IMR-90 (cell line): ENCODE measurements at regions not wholly inside any gene's neighbourhood (a gene's known extent, or its start where the extent isn't known, plus 50 kb on each side); places are given as distances from the start of the nearest gene placed in this dataset.
"Not testable (repeated sequence)": the region's sequence is repeated elsewhere in the genome, so short reads cannot be mapped to it uniquely, and the experiment has no call there.

Source experiments
- ATAC-seq: fragments of 200-7000 bp; cut with Tn5 transposase; 2 replicates; pipeline ENCODE4 v1.9.1; 2020; ENCODE audit warnings: low read depth, mild to moderate bottlenecking, moderate library complexity
- BruUV-seq: library from RNA; stranded (reverse); fragments of 400-500 nt; replicated peaks from 2 replicates; lab custom pipeline; 2021; lab: Mats Ljungman, UMichigan
- CTCF ChIA-PET: fragments of 300-600 bp; formaldehyde crosslinking; extraction: SDS; loops from one replicate; lab custom pipeline; 2021; ENCODE audit warnings: antibody characterized with exemption; lab: Yijun Ruan, JAX
- POLR2A ChIA-PET: fragments of 300-600 bp; sonication (Branson Sonifier 250); formaldehyde crosslinking; loops from one replicate; lab custom pipeline; 2022; ENCODE audit warnings: antibody characterized with exemption; ENCODE audit not compliant: unreplicated experiment; lab: Charles Lee
- DNase-seq: peaks from one replicate; pipeline ENCODE4 v3.0.0; 2013
- H2AFZ ChIP-seq: replicated peaks from 2 replicates; pipeline ENCODE3; 2013; ENCODE audit warnings: low read length, mild to moderate bottlenecking; ENCODE audit not compliant: poor library complexity
- H2AK5ac ChIP-seq: 2 replicates; pipeline ENCODE4 v1.6.1; 2013; ENCODE audit warnings: low read depth, low read length, inconsistent platforms
- H2AK9ac ChIP-seq: replicated peaks from 2 replicates; pipeline ENCODE3; 2013; ENCODE audit warnings: mild to moderate bottlenecking, low read depth, low read length, moderate library complexity; ENCODE audit not compliant: poor library complexity
- H2BK120ac ChIP-seq: 2 replicates; pipeline ENCODE4 v1.6.1; 2013; ENCODE audit warnings: low read depth, low read length, inconsistent platforms
- H2BK15ac ChIP-seq: 3 replicates; pipeline ENCODE4 v1.6.1; 2013; ENCODE audit warnings: low read depth, low read length, inconsistent platforms
- H2BK20ac ChIP-seq: 2 replicates; pipeline ENCODE4 v1.6.1; 2013; ENCODE audit warnings: low read depth, mild to moderate bottlenecking, inconsistent platforms, low read length, moderate library complexity
- H2BK5ac ChIP-seq: 2 replicates; pipeline ENCODE4 v1.6.1; 2013; ENCODE audit warnings: mild to moderate bottlenecking, low read depth, low read length, inconsistent platforms; ENCODE audit not compliant: poor library complexity, severe bottlenecking
- H3K14ac ChIP-seq: replicated peaks from 2 replicates; pipeline ENCODE4 v1.6.1; 2013; ENCODE audit warnings: low read depth, low read length, inconsistent platforms
- H3K18ac ChIP-seq: 2 replicates; pipeline ENCODE4 v1.6.1; 2013; ENCODE audit warnings: low read depth, low read length, control low read depth
- H3K23ac ChIP-seq: 2 replicates; pipeline ENCODE4 v1.6.1; 2013; ENCODE audit warnings: low read depth, low read length, inconsistent platforms
- H3K27ac ChIP-seq: 2 replicates; pipeline ENCODE4 v1.5.1; 2013; ENCODE audit warnings: mild to moderate bottlenecking, control low read depth, low read length; ENCODE audit not compliant: insufficient read depth
- H3K27me3 ChIP-seq: 2 replicates; pipeline ENCODE4 v1.6.1; 2013; ENCODE audit warnings: low read length; ENCODE audit not compliant: control insufficient read depth, insufficient read depth
- H3K36me3 ChIP-seq: 2 replicates; pipeline ENCODE4 v1.6.1; 2013; ENCODE audit warnings: low read length, mixed read lengths; ENCODE audit not compliant: control insufficient read depth, insufficient read depth
- H3K4ac ChIP-seq: 2 replicates; pipeline ENCODE4 v1.6.1; 2013; ENCODE audit warnings: low read depth, low read length, inconsistent platforms
- H3K4me1 ChIP-seq: 2 replicates; pipeline ENCODE4 v1.6.1; 2013; ENCODE audit warnings: low read length, mixed read lengths; ENCODE audit not compliant: control insufficient read depth, insufficient read depth
- H3K4me2 ChIP-seq: 2 replicates; pipeline ENCODE4 v1.6.1; 2013; ENCODE audit warnings: low read depth, mild to moderate bottlenecking, control low read depth, low read length, moderate library complexity
- H3K4me3 ChIP-seq: 2 replicates; pipeline ENCODE4 v1.5.1; 2013; ENCODE audit warnings: low read depth, mild to moderate bottlenecking, control low read depth, low read length, moderate library complexity; ENCODE audit not compliant: insufficient read depth
- H3K56ac ChIP-seq: 2 replicates; pipeline ENCODE4 v1.6.1; 2013; ENCODE audit warnings: low read length, inconsistent platforms; ENCODE audit not compliant: insufficient read depth; ENCODE audit errors: extremely low read depth
- H3K79me1 ChIP-seq, 2 experiments: 2 replicates each; pipeline ENCODE4 v1.6.1; 2013; ENCODE audit warnings: low read length in 2 of 2, inconsistent platforms in 1 of 2, low read depth in 1 of 2
- H3K9ac ChIP-seq: 2 replicates; pipeline ENCODE4 v1.6.1; 2013; ENCODE audit warnings: low read depth, low read length, control low read depth
- H3K9me1 ChIP-seq: 2 replicates; pipeline ENCODE4 v1.6.1; 2013; ENCODE audit warnings: low read length, inconsistent platforms; ENCODE audit not compliant: insufficient read depth
- H3K9me3 ChIP-seq: 2 replicates; pipeline ENCODE4 v1.6.1; 2013; ENCODE audit warnings: low read length; ENCODE audit not compliant: control insufficient read depth, insufficient read depth
- H4K20me1 ChIP-seq: 2 replicates; pipeline ENCODE4 v1.6.1; 2013; ENCODE audit warnings: low read length, inconsistent platforms; ENCODE audit not compliant: insufficient read depth
- H4K5ac ChIP-seq: 2 replicates; pipeline ENCODE4 v1.6.1; 2013; ENCODE audit warnings: mild to moderate bottlenecking, low read depth, low read length, control low read depth
- H4K8ac ChIP-seq, 2 experiments: 2 replicates each; pipeline ENCODE4 v1.6.1; 2013; ENCODE audit warnings: low read depth in 2 of 2, low read length in 2 of 2, control low read depth in 1 of 2, inconsistent platforms in 1 of 2
- H4K91ac ChIP-seq: 2 replicates; pipeline ENCODE4 v1.6.1; 2013; ENCODE audit warnings: low read depth, low read length, inconsistent platforms; ENCODE audit not compliant: insufficient read depth
- WGBS, 2 experiments: methylation state at CpG; one replicate each; pipeline versions ENCODE4 v1.1.5 to v1.1.7; 2013; ENCODE audit warnings: missing lambda C conversion rate in 2 of 2; ENCODE audit not compliant: insufficient read length in 1 of 2; ENCODE audit errors: extremely low coverage in 2 of 2; 5-methylcytosine and 5-hydroxymethylcytosine counted together
- dilution Hi-C: fragments of 300-500 bp; cut with HindIII; formaldehyde crosslinking; loops from one replicate; pipeline ENCODE4 v1.14.3; 2018; ENCODE audit warnings: low sequenced_read_pairs; ENCODE audit not compliant: unreplicated experiment
- in situ Hi-C: fragments of 300-500 bp; cut with MboI; formaldehyde crosslinking; loops from 3 replicates; pipeline ENCODE4 v1.14.3; 2019; ENCODE audit warnings: low sequenced_read_pairs, inconsistent platforms, mixed read lengths
- intact Hi-C: fragments of 100-400 bp; cut with micrococcal nuclease; formaldehyde crosslinking; loops from 2 replicates; pipeline ENCODE4 v1.10.0; 2022

DNA sequence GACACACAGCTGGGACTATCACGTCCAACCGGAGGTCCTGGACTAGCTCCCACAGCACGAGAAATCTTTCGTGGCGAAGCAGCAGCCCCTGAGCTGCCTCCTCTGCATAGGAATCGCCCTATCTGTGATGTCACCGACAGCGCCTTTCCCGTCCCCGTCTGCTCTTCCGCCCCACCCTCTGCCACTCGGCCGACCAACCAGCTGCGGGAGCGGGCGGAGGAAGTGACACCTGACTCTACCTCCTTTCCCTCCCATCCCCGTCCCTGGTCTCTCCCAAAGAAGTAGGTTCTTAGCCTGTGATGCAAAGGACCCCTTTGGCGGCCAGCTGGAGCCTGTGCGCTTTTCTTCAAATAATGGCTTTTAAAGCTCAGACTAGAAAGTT, 59.7 kb upstream of the NBPF9 start:
- H3K36me3 ChIP-seq, H3K9me1 ChIP-seq, H3K79me1 ChIP-seq, POLR2A ChIA-PET, H3K56ac ChIP-seq, in situ Hi-C loops, H4K91ac ChIP-seq, BruUV-seq, H3K4me3 ChIP-seq, H2AK5ac ChIP-seq, CTCF ChIA-PET, dilution Hi-C loops, H2BK15ac ChIP-seq, H3K23ac ChIP-seq, H3K9me3 ChIP-seq, H2AFZ ChIP-seq, H3K9ac ChIP-seq, H2AK9ac ChIP-seq, H3K4ac ChIP-seq, H3K4me2 ChIP-seq, intact Hi-C loops, H3K4me1 ChIP-seq, DNase-seq, H2BK120ac ChIP-seq, H2BK20ac ChIP-seq, H4K5ac ChIP-seq, H3K18ac ChIP-seq, H4K20me1 ChIP-seq, H3K27ac ChIP-seq, H2BK5ac ChIP-seq, H4K8ac ChIP-seq, H3K14ac ChIP-seq, H3K27me3 ChIP-seq: not testable (repeated sequence)
- peak; percentile 62 for ATAC-seq
- no CpG with 5 or more reads among the region's 19 CpGs for WGBS, 2 experiments

- H4K5ac ChIP-seq, H3K23ac ChIP-seq, H4K20me1 ChIP-seq, BruUV-seq, H3K9me1 ChIP-seq, H2BK5ac ChIP-seq, H2BK15ac ChIP-seq, POLR2A ChIA-PET, H4K91ac ChIP-seq, H3K9me3 ChIP-seq, H3K9ac ChIP-seq, H3K4ac ChIP-seq, H3K27ac ChIP-seq, H3K56ac ChIP-seq, H3K27me3 ChIP-seq, dilution Hi-C loops, H3K14ac ChIP-seq, H2AFZ ChIP-seq, H3K36me3 ChIP-seq, H3K18ac ChIP-seq, H2BK20ac ChIP-seq, H3K4me1 ChIP-seq, H4K8ac ChIP-seq, ATAC-seq, CTCF ChIA-PET, H2AK5ac ChIP-seq, in situ Hi-C loops, H2BK120ac ChIP-seq, intact Hi-C loops, H3K79me1 ChIP-seq, DNase-seq, H2AK9ac ChIP-seq: not testable (repeated sequence)
- peak overlapping the region; percentile 70 for H3K4me2 ChIP-seq
- H3K4me3 ChIP-seq: 0 out of 2 replicates have a peak overlapping the region, but pooled peaks have one; percentile 21
- no CpG with 5 or more reads among the region's 7 CpGs for whole genome bisulfite sequencing, 2 experiments
Measured at GRCh38 chr1:149174765-149175164, 71.4 kb upstream of the NBPF9 start.
